ENCODE measurements at regions not wholly inside any gene's neighbourhood (a gene's known extent, or its start where the extent isn't known, plus 50 kb on each side); places are given as distances from the start of the nearest gene placed in this dataset.

DNA sequence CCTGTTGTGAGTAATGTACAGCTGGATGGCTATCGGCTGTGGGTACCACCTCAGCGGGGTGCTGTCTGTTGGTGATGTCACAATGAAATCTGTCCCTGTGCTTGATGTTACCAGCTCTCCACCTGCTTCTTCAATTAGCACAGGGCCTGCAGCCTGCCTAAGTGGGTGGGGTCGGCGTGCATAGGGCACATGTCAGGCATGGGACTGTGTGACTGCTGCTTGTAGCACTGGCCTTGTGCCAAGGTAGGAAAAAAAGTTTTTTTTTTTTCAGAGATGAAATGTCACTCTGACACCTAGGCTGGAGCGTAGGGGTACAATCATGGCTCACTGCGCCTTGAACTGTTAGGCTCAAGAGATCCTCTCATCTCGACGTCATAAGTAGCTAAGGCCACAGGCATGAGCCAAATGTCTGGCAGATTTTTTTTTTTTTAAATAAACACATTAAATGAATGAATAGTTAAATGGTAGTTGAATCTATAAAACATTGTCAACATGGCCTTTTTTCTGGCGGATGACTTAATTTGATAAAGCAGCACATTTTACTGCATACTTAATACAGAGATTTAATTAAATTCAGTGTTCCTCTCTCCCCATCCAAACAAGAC, 222.5 kb downstream of the NXNL2 start:
- no peak for DNase-seq (ENCODE audit: low read depth in 2 of 2)

DNA sequence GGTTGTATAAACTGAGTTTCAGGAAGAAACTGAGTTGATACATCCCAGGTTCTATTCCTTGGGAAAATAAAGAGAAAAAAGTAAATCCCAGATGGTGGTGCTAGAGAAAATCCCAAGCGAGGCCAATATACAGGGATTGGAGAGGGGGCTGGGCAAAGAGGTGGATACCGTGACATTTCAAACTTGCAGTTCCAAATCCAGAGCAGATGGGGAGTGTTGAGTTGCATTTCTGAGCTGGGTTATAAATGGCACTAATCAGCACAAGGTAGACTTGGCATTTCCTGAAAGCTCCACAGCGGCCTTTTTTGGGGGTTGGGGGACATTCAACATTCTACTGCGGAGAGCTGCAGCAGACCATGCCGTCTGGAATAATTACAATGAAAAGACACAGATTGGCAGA, 224.4 kb downstream of the NXNL2 start:
- DNase-seq (ENCODE audit: low read depth in 2 of 2) = no peak

DNA sequence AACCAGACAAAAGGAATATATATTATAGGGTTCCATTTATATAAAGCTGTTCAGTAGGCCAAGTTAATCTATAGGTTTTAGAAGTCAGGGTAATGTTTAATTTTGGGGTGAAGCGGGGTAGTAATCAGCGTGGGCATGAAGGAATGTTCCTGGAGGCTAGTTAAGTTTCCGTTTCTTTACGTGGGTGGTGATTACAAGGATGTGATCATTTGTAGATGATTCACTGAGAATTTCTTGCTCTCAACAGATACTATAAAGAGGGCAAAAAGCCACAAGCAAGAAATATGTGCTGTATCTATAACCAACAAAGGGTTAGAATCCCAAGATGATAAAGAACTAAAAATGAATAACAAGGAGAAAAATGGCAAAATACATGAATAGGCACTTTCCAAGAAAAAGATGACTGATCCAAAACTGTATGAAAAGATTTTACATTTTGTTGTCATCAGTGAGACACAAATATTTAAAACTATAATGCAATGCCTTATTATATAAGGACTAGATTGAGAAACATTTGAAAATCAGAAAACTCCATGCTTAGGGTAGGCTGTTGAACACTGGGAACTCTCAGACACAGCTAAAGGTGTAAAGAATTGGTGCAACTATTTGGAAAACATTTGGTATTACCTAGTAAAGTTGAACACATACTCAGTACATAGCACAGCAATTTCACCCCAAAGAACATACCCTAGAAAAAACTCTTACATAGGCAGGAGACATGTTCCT, 224.3 kb upstream of the S1PR3 start:
- no peak for DNase-seq (ENCODE audit: low read depth in 2 of 2)

DNA sequence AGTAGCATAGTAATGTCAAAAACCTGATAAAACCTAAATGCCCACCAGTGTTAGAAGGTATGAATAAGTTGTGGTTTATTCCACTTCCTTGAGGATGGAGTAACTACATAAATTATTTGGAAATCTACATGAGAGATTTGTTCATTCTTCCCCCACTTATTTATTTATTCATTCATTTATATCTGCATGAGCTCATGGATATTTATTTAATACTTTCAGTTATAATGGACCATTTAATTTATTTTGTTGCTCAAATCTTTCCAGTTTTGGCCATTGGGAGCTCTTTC, 223.8 kb upstream of the S1PR3 start:
- DNase-seq (ENCODE audit: low read depth in 2 of 2) = no peak

DNA sequence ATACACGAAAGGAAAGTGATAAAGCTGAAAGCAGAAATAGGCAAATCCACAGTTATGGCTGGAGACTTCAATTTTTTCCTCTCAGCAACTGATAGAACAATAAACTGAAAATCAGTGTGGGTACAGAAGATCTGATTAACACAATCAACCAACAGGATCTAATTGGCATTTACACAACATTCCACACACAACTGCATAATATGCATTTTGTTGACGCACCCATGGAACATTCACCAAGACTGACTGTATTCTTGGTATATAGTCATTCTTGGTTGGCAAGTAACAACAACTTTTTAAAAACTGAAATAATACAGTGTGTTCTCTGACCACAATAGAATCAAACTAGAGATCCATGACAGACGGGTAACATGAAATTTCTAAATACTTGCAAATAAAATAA, 218.7 kb upstream of the S1PR3 start:
- DNase-seq (ENCODE audit: low read depth in 2 of 2) = no peak

DNA sequence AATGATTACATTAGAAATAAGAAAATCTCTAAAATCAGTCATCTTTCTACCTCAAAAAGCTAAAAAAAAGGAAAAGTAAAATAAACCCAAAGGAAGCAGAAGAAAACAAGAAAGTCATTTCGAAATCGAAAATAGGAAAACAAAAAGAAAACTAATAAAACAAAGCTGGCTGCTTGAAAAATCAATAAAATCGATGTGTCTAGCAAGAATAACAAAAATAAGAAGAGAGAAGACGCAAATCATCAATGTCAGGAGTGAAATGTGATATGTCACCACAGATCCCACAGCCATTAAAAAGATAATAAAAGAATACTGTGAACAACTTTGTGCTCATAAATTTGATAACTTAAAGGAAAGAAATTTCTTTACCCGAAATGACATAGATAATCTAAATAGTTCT, 218.1 kb upstream of the S1PR3 start:
- DNase-seq (ENCODE audit: low read depth in 2 of 2) = no peak

DNA sequence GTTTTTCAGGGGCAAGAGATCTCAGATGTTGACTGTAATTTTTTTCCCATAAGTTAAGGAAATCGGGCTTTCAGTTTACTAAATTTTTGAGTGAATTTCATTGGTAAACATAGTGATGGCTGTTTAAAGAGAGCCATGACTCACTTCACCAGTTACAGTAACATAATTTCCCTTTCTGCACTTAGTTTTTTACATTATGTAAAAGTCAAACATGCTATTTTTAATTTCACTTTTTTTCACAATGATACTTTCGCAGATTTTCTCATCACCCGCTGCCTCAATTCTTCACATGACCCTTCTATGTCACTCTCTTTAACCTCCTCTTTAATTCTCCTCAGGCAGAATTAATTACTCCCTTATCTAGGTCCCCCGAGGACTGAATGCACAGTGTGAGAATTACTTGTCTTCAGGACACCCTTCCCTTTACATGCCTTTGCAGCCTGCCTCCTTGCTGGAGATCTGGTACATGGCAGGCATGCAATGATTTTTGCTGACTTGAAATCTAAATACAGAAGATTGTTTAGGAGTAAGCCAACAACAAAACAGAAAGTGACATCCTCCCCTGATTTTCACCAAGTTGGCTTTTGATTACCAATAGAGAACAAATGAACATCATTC, 217.5 kb upstream of the S1PR3 start:
- DNase-seq (ENCODE audit: low read depth in 2 of 2) = no peak

DNA sequence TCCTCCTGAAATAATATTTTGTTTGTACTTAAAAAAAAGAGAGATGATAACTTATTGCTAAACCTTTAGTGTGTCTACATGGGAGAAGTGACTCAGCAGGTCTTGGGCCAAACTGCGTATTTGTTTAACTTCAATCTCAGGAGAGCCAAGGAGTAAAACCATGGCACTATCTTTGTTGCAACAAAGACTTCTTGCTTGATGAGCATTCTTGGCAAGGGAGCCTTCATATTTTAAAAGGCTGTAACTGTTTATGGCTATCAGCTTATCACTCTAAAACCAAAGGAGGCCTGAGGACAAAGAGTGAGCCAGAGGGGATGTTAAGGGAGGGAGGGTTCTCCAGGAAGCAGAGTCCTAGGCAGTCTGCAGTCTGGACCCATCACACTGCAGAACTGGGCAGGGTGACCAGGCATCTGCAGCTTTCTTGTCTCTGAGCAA, 216.2 kb upstream of the S1PR3 start:
- no peak for DNase-seq (ENCODE audit: low read depth in 2 of 2)

DNA sequence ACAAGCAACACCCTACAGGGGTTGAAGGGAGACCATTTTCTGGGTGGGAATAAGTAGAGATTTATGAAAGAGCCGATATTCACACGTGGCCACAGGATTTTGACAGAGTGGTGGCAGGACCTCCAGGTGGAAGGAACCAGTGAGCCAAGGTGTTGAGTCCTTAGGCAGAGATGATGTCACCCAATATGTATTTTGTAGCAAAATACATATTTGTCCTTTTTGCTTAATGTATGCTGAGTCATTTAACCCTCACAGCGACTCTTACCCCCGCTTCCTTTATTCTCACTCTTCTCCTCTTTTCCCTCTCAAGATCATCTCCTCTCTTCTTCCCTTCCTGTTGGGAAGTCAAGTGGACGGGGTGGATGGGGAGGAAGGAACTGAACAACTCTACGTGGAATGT, 215.7 kb upstream of the S1PR3 start:
- no peak for DNase-seq (ENCODE audit: low read depth in 2 of 2)

DNA sequence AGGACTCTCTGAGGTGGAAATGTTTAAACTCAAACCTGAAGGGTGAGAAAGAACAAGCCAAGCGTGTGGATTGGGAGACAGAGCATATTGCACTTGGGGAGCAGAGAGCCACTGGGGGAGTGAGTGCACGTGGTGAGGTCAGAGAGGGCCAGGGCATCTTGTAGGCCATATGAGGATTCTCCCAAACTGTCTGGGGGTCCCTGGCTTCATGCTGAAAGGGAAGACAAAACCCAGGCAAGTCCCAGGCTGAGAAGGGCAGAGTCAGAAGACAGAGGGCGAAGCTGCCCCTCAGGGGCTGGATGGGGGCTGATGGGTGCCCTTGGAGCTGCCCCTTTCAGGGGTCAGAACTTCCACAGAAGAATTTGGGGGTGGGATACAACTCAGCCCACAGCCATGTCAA, 215.3 kb upstream of the S1PR3 start:
- no peak for DNase-seq (ENCODE audit: low read depth in 2 of 2)

DNA sequence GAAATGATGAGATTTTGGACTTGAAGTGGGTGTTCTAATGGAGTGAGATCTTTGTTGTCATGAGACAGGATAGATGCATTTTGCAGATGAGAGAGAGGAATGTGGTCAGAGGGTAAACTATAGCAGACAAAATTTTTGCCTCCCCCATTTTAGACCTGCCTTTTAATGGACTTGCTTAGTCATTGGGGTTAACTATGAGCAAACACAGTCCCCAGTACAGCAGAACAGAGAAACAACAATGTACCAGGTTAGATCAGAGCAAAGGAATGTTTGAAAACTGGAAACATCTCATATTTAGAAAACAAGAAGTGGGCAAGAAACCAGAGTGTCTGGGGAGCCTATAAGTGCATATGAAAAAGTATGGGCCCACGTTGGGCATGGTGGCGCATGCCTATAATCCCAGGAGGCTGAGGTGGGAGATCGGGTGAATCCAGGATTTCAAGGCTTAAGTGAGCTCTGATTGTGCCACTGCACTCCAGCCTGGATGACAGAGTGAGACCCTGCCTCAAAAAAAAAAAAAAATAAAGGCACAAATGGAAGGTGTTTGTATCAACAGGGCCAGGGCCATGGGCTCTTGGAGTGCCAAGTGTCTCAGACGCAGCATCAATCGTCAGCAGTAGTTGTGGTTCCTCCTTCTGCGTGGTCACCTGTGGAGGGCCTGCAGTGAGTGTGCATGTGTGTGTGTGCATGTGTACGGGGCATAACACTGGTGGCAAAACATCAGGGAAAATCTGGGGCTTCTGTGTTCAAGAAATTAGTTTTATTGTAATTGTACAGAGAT, 214.4 kb upstream of the S1PR3 start:
- no peak for DNase-seq (ENCODE audit: low read depth in 2 of 2)

DNA sequence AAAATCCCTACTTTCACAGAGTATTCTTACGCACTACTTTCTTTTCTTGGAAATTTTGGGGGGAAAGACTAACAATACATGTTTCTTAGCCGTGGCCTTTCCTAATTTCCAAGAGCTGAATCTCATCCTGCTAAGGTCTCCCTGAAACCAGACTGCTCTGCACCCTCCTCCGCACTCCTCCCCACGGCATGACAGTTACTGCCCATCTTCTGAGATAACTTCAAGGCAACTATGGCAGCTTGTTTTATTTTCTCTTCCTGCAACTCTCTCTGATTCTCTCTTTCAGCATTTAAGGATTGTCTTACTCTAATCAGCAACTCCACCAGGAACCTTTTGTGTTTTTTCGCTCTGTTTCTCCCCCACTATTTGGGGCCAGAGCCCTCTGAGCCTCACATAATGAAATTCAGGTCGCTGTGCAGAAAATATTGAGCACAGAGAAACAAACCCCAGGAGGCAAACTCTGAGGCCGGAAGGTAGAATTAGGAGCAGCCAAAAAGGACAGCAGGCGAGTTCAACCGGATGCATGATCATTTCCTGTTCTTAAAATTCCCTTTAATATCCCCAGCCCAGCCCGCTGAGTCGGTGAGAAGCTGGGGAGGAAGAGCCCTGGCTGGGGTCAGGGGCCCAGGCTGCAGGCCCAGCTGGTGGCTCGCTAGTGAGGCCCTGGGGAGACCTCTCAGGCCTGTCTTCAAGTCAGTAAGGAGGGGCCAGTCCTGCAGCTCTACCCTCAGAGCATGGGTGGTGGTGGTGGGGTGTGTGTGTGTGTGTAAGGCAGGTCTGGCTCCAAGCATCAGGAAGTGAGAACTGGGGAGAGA, 213.6 kb upstream of the S1PR3 start:
- DNase-seq (ENCODE audit: low read depth in 2 of 2) = no peak

DNA sequence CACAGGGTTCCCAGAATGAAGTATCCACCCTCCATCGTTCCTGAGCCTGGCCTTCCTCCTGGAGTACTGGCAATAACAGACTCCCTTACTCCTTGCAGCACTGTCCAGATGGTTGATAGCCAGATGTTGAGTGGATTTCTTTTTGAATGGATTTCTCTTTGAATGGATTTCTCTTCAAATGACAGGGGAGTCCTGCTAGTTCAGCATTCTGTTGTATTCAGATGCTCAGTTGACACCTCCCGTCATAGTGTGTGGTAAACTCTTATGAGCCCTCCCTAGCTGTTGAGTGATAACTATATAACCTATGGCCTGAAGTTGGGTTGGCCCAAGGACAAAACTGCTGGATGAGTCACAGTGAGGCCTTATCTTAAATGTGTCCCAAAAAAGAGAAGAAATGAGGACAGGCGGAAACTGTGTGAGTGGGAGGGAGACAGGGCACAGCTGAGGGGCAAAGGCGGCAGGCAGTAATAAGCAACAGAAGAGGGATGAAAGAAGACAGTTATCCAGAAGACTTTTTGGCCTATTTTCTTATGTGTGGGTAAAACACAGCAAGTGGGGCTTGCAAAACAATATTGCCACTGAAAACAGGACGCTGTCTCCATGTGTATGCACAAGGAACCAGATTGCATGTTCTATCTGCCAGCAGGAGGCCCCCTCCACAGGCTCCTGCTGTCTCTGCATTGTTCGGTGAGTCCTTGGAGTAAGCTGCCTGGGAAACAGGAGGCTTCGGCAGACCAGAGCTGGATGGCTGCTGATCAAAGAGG, 209.5 kb upstream of the S1PR3 start:
- no peak for DNase-seq (ENCODE audit: low read depth in 2 of 2)

DNA sequence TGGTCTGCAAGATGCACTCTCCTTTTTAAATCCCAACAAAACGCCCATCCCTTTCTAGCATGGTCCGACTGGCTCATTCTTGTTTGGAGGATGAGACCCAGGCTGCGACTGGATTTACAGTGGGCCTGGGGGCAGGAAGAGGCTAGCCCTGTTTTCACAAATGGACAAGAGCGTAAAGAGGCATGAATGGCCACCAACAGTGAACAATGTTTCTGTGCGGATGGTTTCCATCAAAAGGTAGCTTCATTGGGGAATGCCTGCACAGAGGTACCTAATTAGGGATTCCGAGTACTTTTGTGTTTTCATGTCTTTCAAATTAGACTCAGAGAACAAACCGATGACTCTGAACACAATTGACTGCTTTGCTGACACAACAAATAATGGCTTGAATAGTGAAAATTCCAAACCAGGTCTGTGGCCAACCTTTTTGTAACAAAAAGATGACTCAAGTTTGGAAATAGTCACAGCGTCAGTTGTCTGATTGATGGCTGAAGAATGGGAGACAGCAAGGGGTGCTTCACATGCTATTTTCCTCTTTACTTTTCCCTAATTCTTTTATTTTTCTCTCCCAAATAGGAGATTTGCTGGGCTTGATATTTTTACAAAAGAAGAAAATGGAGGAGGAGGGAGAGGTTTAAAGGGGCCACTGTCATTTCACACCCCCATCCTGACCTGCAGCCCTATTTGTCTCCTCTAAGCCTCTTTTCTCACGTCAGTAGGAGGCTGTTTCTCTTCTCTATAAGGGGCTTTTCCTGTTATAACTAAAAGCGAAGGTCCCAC, 208.1 kb upstream of the S1PR3 start:
- no peak for DNase-seq (ENCODE audit: low read depth in 2 of 2)

DNA sequence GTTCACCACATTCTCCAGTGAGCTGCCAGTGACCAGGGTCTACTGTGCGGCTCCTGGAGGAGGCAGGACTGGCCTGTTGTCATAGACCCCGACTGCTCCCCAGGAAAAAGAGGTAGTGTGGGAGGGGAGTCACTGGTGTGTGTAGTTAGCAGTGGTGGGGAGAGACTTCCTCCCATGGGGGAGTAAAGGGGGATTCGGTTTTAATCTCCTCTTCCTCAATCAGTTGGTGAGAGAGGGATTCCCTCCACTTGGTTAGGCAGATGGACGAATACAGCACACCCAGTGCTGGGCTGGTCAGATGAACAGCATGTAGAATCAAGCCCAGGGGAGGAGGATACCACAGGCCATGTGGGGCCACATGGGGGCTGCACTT, 207.6 kb upstream of the S1PR3 start:
- no peak for DNase-seq (ENCODE audit: low read depth in 2 of 2)

DNA sequence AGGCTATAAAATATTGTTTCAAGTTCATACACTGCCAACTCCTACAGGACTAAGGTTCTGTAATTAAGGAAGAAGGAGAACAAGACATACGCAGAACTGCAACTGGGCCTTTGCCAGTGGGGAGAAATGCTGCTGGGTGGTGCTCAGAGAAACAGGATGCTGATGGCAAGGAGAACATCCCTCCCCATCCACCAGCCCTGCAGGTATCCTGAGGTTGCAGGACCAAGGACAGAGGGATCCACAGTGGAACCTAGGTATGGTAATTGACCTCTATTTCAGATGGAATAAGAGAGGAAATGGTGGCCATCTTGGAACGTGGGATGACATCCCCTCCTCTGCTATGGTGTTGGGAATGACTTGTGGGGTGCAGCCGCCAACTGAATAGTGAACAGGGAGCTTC, 206.3 kb upstream of the S1PR3 start:
- DNase-seq (ENCODE audit: low read depth in 2 of 2) = no peak

DNA sequence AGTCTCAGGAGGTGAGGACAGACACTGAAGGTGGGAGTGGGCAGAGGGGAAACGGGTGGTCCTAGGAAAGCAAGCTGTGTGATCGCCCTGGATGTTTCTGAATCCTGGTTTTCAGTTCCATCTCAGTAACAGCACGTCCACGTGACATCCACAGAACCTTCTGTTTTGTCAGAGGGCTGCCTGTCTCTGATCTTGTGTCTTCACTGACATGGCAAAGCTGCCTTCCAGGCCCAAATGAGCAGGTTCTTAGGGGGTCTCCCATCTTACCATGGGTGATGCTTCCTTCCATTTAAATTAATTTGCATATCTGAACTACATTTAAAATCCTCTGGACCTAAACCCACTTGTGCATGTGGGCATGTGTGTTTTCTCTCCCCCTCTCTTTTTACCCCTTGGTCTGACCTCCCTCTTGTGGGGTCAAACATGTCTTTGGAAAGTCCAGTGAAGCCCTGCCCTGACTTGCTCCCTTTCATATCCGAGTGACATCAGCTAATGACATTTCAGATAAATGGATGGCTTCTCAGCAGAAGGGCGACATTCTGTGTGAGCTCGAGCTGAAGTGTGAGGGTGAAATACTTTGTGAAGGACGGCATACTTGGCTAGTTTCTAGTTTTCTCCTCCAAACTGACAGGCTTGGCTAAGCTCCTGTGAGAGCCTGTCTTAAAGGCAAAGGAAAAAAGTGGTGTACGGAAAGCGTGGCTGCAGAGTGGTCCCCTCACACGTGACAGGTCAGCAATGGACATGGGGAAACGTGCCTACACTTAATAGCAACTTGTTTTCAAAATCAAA, 204.8 kb upstream of the S1PR3 start:
- no peak for DNase-seq (ENCODE audit: low read depth in 2 of 2)

DNA sequence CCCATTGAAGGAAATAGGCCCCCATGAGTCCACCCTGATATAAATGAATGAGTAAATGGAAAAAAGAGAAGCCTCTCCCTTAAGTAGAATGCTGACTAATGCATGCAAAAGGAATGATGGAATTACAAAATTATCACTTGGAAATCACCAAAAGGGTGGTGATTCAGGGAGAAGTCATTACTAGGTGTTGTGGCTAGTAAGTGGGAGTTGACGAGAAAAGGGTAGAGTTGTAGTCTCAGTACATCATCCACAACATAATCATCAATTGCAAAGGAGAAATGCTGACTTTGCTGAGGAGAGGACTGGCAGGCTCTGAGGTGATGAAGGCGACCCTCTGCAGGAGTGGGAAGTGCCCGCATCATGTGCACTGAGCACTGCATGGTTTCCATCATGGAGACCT, 201.5 kb upstream of the S1PR3 start:
- no peak for DNase-seq (ENCODE audit: low read depth in 2 of 2)

DNA sequence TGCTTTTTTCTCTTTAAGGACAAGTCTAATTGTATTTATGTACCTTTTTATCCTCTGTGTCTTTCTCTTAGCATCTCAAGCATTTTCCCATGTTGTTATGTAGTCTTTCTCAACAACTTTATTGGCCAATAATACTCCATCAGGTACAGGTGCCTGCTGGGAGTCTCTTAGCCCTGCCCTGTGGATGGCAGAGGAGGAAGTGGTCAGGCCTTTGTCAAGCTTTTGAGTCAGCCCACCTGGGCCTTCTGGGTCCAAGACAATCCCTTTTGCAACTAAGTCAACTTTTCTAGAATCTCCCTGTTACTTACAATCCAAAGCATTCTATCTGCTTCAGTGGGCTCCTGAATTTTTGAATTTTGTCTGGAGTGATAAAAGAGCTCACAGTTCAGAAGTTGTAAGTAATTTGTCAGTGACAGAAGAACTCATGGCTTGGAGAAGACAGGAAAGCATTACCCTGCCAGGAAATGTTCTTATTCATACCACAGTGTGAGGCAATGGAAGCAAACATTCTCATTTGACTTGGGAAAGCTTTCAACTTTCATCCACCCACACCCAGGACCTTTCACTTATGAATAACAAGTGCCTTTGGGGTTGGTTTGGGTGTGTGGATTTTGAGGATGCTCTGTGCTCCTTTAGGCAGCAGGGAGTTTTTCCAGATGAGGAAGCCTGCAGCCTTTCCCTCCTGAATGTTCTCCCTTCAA, 200.0 kb upstream of the S1PR3 start:
- DNase-seq (ENCODE audit: low read depth in 2 of 2) = no peak
